ACC112 (cell line): ENCODE measurements at regions not wholly inside any gene's neighbourhood (a gene's known extent, or its start where the extent isn't known, plus 50 kb on each side); places are given as distances from the start of the nearest gene placed in this dataset.
"Not testable (repeated sequence)": the region's sequence is repeated elsewhere in the genome, so short reads cannot be mapped to it uniquely, and the experiment has no call there.

ENCODE experiments used
- H2AFZ ChIP-seq: fragments of 200-600 bp; sonication (generic); one replicate; pipeline ENCODE4 v1.6.0; 2017; ENCODE audit warnings: antibody characterized with exemption, low read length; ENCODE audit not compliant: unreplicated experiment
- H3K27ac ChIP-seq: fragments of 200-600 bp; sonication (generic); 2 replicates; pipeline ENCODE4 v1.5.1; 2014; ENCODE audit warnings: low read depth, mild to moderate bottlenecking, antibody characterized with exemption, low read length, moderate library complexity
- H3K27me3 ChIP-seq: fragments of 200-600 bp; sonication (generic); 2 replicates; pipeline ENCODE4 v1.6.1; 2014; ENCODE audit warnings: mild to moderate bottlenecking, antibody characterized with exemption, low read length, moderate library complexity, mixed read lengths; ENCODE audit not compliant: insufficient read depth
- H3K36me3 ChIP-seq: fragments of 200-600 bp; sonication (generic); 2 replicates; pipeline ENCODE4 v1.6.1; 2016; ENCODE audit warnings: mild to moderate bottlenecking, antibody characterized with exemption, low read length, moderate library complexity, mixed read lengths; ENCODE audit not compliant: insufficient read depth
- H3K4me1 ChIP-seq: fragments of 200-600 bp; sonication (generic); one replicate; pipeline ENCODE4 v1.6.1; 2016; ENCODE audit warnings: low read length, mixed read lengths; ENCODE audit not compliant: insufficient read depth, unreplicated experiment, control insufficient read depth
- H3K4me3 ChIP-seq: fragments of 200-600 bp; sonication (generic); 2 replicates; pipeline ENCODE4 v1.5.1; 2014; ENCODE audit warnings: mild to moderate bottlenecking, low read depth, low read length
- H3K79me2 ChIP-seq: fragments of 200-600 bp; sonication (generic); one replicate; pipeline ENCODE4 v1.6.0; 2016; ENCODE audit warnings: low read length; ENCODE audit not compliant: control insufficient read depth, unreplicated experiment, insufficient read depth

- 0 out of 2 replicates have a peak overlapping the region, but pooled peaks have one; percentile 7 for H3K4me3 ChIP-seq
- H3K36me3 ChIP-seq: no peaks in the 10 kb centered on the region
- H3K27me3 ChIP-seq: no peaks in the 10 kb centered on the region
- no peak overlapping the region for H2AFZ ChIP-seq
- H3K4me1 ChIP-seq: peaks cover 36% of the 10 kb centered on the region
- no peaks in the 10 kb centered on the region for H3K79me2 ChIP-seq
- peak overlapping the region; percentile 52 for H3K27ac ChIP-seq
Measured at GRCh38 chr4:158444621-158445020, 77.1 kb upstream of the RXFP1 start.

- Histone ChIP-seq H3K4me1 (peaks cover 36% of the 10 kb centered on the region), H3K27me3 (no peaks in the 10 kb centered on the region), H3K27ac (peak overlapping the region; percentile 91), H3K79me2 (no peaks in the 10 kb centered on the region), H3K4me3 (peak overlapping the region; percentile 23; the same call in 1 of the 2 replicates), H2AFZ (peak overlapping the region; percentile 97), H3K36me3 (no peaks in the 10 kb centered on the region)
Measured at GRCh38 chr4:158446106-158446505, 75.6 kb upstream of the RXFP1 start.

GRCh38 chr4:158450741-158451140 is 70.9 kb upstream of the RXFP1 start:
- Histone ChIP-seq H3K27ac (no peak overlapping the region), H3K4me1 (peaks cover 10% of the 10 kb centered on the region), H3K79me2 (no peaks in the 10 kb centered on the region), H3K36me3 (no peaks in the 10 kb centered on the region), H3K27me3 (no peaks in the 10 kb centered on the region), H3K4me3 (no peak overlapping the region), H2AFZ (no peak overlapping the region)

- H3K79me2 ChIP-seq, H3K27me3 ChIP-seq, H3K27ac ChIP-seq, H2AFZ ChIP-seq, H3K36me3 ChIP-seq, H3K4me1 ChIP-seq, H3K4me3 ChIP-seq: not testable (repeated sequence)
Measured at GRCh38 chr4:158452116-158452515, 69.6 kb upstream of the RXFP1 start.

DNA sequence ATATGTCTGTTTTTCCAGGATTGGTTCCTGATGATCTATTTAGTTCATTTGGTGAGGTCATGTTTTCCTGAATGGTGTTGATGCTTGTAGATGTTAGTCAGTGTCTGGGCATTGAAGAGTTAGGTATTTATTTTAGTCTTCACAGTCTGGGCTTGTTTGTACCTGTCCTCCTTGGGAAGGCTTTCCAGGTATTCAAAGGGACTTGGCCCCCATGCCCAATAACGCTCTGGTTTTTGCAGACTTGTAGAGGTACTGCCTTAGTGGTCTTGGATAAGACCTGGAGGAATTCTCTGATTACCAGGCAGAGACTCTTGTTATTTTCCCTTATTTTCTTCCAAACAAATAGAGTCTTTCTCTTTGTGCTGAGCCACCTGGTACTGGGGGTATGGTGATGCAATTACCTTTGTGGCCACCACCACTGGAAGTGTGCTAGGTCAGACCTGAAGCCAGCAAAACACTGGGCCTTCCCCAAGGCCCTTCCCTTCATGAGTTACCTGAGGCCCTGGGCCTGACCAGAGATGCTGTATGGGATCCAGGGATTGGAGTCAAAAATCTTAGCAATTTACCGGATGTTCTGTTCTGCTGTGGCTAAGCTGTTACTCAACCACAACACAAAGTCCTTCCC is 63.3 kb upstream of the RXFP1 start:
- Histone ChIP-seq H3K79me2 (no peaks in the 10 kb centered on the region), H2AFZ (no peak overlapping the region), H3K27me3 (no peaks in the 10 kb centered on the region), H3K4me1 (peaks cover 11% of the 10 kb centered on the region), H3K4me3 (no peak overlapping the region), H3K27ac (no peak overlapping the region), H3K36me3 (no peaks in the 10 kb centered on the region)

DNA sequence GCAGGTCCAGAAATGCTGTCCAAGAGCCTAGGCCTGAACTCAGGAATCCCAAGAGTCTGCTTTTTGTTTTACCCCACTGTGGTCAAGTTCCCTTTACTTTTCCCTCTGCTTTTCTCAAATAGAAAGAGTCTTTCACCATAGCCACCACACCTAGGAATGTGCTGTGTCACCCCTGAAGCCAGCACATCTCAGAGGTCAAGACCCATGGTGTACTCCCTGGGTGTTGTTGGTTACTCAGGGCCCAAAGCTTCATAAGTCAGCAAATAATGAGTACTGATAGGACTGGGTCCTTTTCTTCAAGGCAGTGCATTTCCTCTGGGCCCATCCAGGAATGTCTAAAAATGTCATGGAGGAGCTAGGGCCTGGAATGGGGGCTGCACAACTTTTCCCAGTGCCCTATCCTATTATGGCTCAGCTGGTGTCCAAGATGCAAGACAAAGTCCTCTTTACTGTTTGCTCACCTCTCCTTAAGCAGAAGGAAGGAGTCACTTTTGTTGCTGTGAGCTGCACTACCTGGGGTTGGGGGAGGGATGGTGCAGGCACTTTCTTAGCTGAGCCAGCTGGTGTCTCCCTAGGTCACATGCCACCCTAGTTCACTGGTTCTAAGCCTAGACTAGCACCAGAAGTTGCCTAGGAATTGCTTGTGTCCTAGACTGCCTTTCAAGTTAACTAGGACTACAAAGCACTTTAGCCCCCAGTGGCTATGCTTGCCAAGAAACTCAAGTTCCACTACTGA is 62.4 kb upstream of the RXFP1 start:
- Histone ChIP-seq H2AFZ (no peak overlapping the region), H3K79me2 (no peaks in the 10 kb centered on the region), H3K27ac (no peak overlapping the region), H3K36me3 (no peaks in the 10 kb centered on the region), H3K4me1 (peaks cover 11% of the 10 kb centered on the region), H3K4me3 (no peak overlapping the region), H3K27me3 (no peaks in the 10 kb centered on the region)

DNA sequence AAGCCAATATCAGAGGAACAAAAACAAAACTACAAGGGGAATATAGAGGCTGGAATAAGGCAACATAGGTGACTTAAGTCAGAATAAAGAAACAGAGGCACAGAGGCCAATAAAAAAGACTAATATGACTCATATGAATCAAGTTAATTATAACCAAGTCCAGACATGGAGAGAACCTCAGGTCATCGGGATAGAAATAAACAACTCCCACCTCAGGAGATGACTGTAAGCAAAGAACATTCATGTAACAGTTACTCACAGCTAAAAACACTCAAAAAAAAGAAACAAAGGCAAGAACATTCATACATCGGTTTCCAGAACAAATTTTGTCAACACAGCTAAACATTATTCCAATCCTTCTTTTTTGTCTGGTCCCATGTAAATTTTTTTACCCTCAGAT is 60.3 kb upstream of the RXFP1 start:
- H2AFZ ChIP-seq: no peak overlapping the region
- H3K4me1 ChIP-seq: peaks cover 11% of the 10 kb centered on the region
- no peak overlapping the region for H3K27ac ChIP-seq
- no peaks in the 10 kb centered on the region for H3K27me3 ChIP-seq
- H3K36me3 ChIP-seq: no peaks in the 10 kb centered on the region
- H3K4me3 ChIP-seq: no peak overlapping the region
- no peaks in the 10 kb centered on the region for H3K79me2 ChIP-seq

DNA sequence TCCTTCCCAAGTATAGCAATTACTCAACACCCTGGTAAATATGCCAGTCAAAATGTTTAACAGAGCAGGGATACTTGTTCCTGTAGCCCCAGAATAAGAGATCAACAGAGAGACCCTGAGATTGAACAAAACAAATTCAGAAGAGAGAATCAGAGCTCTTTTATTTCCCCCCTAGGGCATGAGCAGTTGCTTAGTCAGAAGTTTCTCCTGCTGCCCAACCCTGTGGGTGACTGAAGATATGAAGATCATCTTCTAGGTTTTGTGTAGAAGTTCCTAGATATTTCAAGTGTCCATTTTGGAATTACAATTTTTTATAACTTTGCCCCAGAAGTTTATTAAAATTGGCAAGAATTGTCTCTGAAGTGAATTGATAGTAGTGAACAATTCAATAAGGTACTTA is 59.1 kb upstream of the RXFP1 start:
- Histone ChIP-seq H3K4me3 (no peak overlapping the region), H3K4me1 (peaks cover 11% of the 10 kb centered on the region), H3K27ac (no peak overlapping the region), H3K79me2 (no peaks in the 10 kb centered on the region), H2AFZ (no peak overlapping the region), H3K27me3 (no peaks in the 10 kb centered on the region), H3K36me3 (no peaks in the 10 kb centered on the region)
